NCI-H345 treated with DMSO at 0.1 percent for 48 hours (cell line): ENCODE measurements at regions not wholly inside any gene's neighbourhood (a gene's known extent, or its start where the extent isn't known, plus 50 kb on each side); places are given as distances from the start of the nearest gene placed in this dataset.

Experiments
- DNase-seq: peaks from one replicate; lab custom pipeline; 2025; ENCODE audit not compliant: unreplicated experiment; lab: John Stamatoyannopoulos, UW

DNA sequence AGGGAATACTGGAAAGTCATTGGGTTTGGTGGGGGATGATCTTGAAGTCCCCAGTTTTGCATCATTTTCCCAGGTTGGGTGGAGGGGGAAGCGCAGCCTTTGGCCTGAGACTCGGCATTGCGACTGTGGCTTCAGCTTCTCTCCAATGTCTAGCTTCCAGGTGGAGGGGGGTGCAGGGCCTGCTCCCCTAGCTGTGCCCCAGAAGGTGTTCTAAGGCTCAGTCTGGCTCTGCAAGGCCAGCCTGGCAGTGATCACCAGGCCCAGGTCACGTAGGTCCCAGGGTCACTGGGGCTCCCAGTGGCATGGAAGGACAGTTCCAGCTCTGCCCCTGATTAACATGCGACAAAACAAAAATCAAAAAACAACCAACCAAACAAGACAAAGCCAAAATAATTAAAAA is 56.9 kb upstream of the HAAO start:
- DNase-seq: no peak

DNA sequence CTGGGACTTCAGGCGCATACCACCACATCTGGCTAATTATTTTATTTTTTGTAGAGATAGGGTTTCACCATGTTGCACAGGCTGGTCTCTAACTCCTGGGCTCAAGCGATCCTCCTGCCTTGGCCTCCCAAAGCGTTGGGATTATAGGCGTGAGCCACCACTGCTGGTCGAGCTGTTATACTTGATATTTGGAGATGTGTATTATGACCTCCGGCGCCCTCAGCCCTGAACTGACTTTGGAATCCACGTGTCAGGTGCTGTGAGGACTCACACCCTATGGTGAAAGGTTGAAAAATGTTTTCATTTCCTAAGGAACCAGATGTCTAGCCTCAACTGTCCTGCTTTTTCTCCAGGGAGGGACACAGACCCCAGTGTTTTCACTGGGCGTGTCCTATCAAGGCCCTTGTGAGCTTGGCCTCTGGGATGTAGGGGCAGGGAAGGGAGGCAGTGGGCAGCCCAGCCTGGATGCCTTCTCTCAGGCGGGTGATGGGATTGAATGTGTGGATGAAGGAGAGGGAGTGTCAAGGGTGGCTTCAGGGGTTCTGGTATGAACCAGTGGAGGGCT is 56.4 kb upstream of the HAAO start:
- no peak for DNase-seq

GRCh38 chr2:42848265-42848664 is 55.9 kb upstream of the HAAO start:
- no peak for DNase-seq

DNA sequence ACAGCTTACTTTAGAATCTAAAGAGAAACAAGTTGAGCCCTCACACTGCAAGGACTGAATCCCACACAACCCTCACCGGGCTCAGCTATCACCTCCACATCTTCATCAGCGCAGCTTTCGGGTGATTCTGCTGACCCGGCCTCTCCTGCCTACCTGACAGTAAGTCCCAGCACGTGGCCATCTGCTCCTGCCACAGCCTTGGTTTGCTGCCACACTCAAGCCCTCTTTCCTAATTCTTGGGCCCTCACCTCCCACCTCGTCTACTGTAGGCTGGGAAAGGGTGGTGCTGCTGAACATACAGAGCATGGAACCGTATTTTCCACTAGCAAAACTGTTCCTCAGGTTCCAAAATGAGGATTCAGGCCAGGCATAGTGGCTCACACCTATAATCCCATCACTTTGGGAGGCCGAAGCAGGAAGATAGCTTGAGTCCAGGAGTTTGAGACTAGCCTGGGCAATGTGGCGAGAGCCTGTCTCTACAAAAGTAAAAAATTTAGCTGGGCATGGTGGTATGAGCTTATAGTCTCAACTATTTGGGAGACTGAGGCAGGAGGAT is 55.3 kb upstream of the HAAO start:
- DNase-seq: no peak

- DNase-seq: no peak
Measured at GRCh38 chr2:42846932-42847595, 54.7 kb upstream of the HAAO start.

- no peak for DNase-seq
Measured at GRCh38 chr2:42846026-42846425, 53.6 kb upstream of the HAAO start.

DNA sequence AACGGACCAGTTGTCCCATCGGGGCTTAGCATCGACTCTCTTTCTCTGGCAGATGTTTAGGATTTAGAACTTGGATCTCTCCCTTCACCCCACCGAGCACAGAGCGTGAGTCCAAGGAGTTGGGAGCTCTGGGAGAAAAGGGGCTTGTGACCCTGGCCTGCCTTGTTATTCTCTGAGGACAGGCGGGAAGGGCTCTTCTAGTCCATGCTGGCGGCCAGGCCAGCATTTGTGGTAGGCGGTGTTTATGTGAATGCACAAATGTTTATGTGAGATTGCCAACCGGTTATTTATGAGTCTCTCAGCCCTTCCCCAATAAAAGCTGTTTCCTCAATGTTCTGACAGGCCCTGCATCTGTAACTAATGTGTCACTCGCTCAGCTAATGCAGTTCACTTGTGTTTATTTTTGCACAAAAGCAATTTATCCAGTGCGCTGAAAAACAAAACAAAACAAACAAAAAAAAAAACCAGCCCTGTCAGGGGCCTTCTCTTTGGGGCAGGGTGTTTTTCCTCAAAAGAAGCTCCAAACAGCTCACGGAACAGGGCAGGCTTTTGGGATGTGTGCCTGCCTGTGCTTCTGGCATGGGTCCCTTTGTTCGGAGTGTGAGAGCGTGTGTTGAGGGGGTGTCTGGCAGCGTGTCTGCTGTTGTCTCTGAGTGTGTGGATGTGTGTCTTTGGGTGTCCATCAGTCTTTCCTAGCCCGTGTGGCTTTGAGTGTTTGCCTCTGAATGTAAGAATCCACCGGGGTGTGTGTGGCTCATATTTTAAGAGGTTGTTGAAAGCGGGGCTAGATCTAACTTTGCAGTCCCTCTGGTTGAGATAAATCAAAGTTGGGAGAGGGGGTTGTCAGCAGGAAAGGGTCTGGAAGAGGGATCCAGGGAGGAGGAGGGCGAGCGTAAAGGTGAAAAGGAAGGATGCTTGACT is 52.8 kb upstream of the HAAO start:
- DNase-seq: no peak

DNA sequence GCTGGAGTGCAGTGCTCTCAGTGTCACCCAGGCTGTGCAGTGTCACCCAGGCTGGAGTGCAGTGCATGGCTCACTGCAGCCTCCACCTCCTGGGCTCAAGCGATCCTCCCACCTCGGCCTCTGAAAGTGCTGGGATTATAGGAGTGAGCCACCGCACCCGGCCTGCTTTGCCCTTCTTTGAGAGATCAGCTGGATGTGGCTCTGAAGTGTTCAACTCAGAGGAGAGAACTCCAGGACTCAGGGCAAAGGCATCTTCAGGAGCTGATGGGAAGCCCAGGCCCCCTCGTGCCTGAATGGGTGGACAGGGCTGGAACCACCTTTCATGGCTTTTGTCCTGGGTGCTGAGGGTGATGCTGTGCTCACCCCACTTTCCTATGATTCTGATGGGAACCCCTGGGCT is 52.0 kb upstream of the HAAO start:
- DNase-seq: no peak

- DNase-seq: no peak
Measured at GRCh38 chr2:42843611-42844010, 51.2 kb upstream of the HAAO start.

- no peak for DNase-seq
Measured at GRCh38 chr2:42843131-42843530, 50.7 kb upstream of the HAAO start.

DNA sequence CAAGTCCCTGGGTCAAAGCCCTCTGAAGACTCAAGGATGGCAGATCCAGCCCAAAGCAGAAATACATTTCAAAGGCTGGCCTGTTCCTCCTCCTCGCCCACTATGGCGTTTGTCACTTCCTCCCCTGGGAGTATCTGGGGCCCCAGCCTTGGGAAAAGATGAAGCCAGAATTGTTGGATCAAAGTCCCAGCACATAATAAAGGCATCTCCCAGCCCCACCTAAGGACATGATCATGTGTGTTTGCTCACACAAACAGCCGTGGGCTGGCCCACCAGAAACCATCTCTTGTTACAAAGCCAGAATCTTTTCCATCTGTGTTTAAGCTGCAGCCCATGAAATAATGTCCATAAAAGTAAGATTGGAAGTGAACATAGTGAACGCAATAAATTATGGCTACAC is 50.1 kb upstream of the HAAO start:
- DNase-seq: no peak
